ENCODE measurements at regions not wholly inside any gene's neighbourhood (a gene's known extent, or its start where the extent isn't known, plus 50 kb on each side); places are given as distances from the start of the nearest gene placed in this dataset.
"Not testable (repeated sequence)": the region's sequence is repeated elsewhere in the genome, so short reads cannot be mapped to it uniquely, and the experiment has no call there.

DNA sequence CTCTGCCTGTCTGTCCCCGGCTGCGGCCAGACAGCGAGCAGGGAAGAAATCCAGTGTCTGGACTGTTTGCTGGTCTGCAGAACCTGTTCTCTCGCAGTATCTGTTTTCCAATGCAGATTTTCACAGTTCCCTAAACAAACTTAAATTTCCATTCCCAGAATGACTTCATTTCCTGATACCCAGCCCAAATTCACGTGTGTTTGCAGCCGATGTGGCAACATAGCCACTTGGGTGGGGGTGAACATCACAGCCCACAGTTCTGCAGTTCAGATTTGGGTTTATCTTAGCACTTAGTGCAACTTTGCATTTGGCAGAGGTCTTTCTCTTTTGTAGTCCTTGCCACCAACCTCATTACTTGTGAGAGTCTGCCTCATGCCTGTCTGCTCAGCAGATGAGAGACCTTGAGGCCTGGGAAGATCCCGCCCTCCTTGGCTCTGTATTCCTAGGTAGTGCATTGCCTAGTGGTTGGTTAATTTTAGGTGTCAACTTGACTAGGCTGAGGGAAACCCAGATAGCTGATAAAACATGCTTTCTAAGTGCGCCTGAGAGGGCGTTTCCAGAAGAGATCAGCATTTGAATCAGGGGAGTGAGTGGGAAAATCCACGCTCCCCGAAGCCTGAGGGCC is 122.8 kb upstream of the FAM20C start:
- not testable (repeated sequence) for DNase-seq

- not testable (repeated sequence) for DNase-seq
These were observed 122.2 kb upstream of the FAM20C start for GRCh38 chr7:70207-70606.

GRCh38 chr7:70989-71388 is 121.4 kb upstream of the FAM20C start:
- DNase-seq: peak in 1 of 2 donors; percentile 30

- DNase-seq: not testable (repeated sequence)
These were observed 119.9 kb upstream of the FAM20C start for GRCh38 chr7:72266-73057.

GRCh38 chr7:73058-73331 is 119.4 kb upstream of the FAM20C start:
- DNase-seq: not testable (repeated sequence)

- peak; percentile 31 to 47 for DNase-seq
These were observed 118.3 kb upstream of the FAM20C start for GRCh38 chr7:74008-74540.

DNA sequence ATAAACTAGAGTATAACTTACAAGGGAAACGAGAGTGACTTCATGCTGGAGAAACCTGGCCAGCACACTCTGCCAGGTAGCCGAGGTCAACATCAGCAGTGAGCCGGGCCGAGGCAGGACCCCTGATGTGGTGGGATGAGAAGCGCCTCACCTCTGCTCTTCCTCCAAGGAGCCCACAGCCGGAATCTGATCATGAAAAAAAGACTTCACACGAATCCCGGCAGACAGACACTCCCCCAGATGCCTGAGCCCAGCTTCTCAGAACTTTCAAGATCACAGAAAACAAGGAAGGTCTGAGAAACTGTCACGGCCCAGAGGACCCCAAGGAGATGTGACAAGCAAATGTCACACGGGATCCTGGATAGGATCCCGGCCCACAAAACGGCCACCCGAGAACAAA is 116.9 kb upstream of the FAM20C start:
- DNase-seq: not testable (repeated sequence)

DNA sequence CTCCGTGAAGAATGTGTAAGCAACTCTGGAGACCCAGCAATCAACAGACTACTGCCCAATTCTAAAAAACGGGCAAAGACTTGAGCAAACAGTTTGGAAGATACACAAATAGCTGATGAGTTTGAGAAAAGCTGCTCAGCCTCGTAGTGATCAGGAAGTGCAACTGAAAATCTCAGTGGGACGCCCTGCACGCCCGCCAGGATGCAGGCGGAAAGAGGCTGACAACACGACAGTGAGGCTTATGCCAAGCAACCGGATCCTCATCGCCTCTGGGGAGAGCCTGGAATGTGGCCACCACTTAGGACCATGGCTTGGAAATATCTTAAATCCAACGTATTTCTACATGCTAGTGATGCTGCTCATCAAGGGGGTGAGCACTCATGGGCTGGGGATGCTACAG is 116.2 kb upstream of the FAM20C start:
- DNase-seq: not testable (repeated sequence)

DNA sequence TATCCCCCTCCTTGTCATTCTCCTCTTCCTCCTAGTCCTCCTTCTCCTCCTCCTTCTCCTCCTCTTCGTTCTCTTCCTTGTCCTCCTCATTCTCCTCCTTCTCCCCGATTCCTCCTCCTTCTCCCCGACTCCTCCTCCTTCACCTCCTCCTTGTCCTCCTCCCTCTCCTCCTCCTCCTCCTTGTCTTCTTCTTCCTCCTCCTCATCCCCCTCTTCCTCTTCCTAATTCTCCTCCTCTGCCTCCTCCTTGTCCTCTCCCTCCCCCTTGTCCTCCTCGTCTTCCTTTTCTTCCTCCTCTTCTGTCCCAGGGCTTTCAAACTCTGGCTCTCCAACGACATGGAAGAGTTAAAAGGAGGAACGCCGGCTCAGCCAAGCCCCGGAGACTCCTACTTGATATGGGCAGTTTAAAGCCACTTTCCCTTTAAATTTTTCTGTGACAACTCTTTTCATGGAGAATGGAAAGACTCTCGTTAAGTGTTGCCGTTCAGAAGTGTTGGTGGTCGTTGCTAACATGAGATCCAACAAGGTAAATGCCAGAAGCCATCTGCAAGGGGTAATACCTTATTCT is 115.5 kb upstream of the FAM20C start:
- not testable (repeated sequence) for DNase-seq

GRCh38 chr7:78862-79261 is 113.5 kb upstream of the FAM20C start:
- not testable (repeated sequence) for DNase-seq

DNA sequence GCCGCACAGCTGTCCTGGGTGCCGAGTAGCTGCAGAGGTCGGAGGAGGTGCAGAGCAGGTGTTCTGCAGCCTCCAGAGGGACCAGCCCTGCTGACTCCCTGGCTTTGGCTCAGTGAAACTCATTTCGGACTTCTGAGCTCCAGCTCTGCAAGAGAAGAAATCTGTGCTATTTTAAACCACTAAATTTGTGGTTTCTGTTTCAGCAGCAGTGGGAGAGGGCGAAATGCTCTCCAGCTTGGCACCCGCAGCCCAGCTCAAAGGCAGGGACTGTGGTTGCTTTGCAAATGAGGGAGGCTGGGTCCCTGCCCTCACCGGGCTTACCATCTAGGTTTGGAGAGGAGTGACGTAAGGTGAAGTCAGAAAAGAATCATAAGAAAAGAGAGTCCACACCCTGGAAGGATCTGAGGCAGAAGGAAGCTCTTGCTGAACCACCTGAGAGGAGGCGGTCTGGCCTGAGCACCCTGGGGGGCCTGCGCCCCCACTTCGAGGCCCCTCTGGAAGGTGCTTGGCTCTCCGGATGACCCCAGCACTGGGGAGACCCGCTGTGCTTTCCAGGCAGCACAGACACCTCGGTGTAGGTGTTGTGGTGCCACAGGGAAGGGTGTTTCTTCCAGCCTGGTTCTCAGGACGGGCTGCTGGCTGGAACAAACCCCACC is 112.8 kb upstream of the FAM20C start:
- DNase-seq: not testable (repeated sequence)

DNA sequence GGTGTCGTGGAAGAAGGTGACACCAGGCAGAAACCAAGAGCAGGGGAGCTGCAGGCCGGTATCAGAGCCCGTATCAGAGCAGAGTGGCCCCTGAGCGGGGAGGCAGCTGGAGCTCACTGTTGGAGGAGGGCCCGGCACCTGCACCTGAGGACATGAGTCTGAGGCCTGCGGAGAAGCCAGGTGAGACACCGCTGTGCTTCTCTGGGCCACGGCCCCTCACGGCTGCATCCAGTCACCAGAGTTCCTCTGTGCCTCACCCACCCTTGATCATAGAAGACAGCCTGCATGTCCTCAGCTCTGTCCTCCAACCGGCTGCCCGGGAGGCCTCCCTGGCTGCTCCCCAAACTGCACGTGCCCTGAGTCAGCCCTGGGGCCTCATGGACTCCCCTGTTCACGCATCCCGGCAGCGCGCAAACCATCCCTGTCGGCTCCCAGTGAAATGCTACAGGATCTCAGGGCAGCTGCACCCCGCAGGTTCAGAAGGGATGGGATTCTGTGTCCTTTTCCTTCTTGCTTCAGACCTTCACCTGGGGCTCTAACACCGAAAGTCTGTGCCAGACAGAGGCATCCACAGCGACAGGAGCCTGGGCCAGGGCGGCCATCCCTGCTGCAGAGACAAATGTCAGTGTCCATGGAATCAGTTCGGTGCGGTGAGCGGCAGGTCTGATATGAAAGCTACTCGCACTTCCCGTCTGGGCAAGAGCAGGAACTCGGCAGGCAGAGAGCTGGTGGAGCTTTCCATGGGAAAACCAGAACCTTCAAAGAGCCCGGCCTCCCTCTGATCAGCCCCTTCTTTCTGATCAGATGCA is 111.9 kb upstream of the FAM20C start:
- DNase-seq: no peak

DNA sequence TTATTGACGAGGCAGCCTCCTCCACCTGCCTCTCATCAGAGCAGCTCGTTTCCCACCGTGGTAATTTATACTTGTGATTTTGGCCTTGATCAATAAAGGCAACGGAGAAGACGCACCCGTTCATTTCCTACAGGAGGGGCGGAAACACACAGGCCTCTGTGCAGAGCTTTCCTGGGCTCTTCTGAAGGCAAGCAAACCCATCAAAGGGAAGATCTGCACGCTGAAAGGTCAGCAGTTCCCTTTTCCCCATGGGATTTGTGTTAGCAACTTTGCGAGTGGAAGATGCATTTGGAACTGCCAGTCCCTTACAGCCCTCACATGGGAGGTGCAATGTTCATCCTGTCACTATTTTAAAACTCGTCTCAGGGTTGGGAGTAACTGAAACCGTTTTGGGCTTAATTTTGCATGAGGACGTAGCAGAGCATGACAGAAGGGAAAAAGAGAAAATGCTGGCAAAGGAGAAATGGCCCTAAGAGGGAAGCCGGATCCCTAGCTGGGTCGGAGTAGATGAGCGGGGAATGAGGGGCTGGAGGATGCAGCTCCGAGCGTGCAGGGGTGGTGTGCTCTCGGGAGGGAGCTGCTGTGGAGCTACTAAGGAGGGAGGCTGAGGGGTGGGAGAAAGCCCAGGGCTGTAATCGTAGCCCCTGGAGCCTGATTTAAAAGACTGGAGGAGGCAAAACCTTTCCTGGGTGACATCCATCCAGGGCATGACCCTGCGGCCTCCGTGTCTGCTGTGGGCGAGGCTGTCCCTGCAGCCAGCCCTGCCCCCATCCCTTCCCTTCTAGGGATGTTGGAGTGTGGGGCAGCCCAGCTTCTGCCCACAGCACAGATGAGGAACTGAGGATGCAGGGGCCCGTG is 111.1 kb upstream of the FAM20C start:
- DNase-seq: peak; percentile 33 to 63

DNA sequence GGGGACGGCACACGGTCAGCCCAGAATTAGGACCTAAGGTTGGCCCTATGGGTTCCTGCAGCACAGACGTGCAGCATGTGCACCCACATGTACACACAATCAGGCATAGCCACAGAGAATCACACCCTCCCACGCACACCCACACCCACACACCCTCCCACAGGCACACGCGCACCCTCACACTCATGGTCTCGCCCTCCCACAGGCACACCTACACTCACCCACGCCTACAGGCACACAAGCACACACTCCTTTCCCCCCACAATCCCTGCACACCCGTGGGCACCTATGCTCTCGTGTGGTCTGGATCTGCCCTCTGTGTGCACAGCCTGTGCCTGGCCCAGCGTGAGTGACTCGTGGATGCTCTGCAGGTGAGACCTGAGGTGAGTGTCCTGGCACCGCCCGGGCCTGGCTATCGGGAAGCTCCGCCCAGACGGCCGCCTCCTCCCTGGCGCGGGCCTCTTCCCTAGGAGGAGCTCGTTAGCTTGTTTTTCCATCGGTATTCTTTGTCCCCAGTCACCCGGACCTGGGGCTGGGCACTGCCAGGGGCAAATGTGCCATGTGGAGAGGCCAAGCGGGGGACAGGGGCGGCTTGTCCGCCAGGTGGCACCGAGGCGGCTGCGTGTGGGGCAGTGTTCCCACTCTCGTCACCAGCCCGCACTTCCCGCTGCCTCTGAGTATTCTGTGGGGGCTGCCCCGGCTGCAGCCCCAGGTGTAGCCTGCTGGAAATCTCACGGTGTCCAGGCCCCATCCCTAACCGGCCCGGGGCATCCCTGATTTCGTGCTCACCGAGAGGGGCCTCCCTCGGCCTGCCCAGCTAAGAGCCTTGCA is 110.2 kb upstream of the FAM20C start:
- DNase-seq: no peak

GRCh38 chr7:82757-83155 is 109.6 kb upstream of the FAM20C start:
- DNase-seq: no peak

GRCh38 chr7:83441-83840 is 108.9 kb upstream of the FAM20C start:
- no peak for DNase-seq

- no peak for DNase-seq
These were observed 108.3 kb upstream of the FAM20C start for GRCh38 chr7:83861-84632.

DNA sequence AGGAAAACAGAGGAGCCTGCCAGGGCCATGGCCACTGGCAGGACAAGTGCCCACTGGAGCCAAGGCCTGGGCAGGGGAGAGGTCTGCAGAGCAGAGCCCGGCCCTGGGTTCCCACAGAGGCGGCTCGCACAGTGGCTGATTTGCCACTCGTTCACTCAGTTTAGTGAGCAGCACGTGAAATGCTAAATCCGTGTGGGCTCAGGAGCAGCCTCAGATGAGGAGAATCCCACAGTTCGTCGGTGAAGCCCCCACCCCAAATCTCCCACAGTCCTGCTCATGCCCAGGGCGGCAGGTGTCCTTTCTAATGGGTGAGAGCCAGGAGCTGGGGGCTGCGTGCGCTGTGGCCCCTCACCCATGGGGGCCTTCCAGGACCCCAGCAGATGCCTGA is 107.7 kb upstream of the FAM20C start:
- no peak for DNase-seq

GRCh38 chr7:85074-85882 is 107.1 kb upstream of the FAM20C start:
- DNase-seq: no peak
